Thoracic aorta (tissue), 2 donors: ENCODE measurements at regions not wholly inside any gene's neighbourhood (a gene's known extent, or its start where the extent isn't known, plus 50 kb on each side); places are given as distances from the start of the nearest gene placed in this dataset.

Experiments
- ATAC-seq: fragments of 150-250 bp; one replicate; pipeline ENCODE4 v1.8.0; 2017; ENCODE audit warnings: low read depth; ENCODE audit not compliant: insufficient number of reproducible peaks, low FRiP score
- DNase-seq: peaks from one replicate; pipeline ENCODE4 v3.0.0-alpha.2; 2020; ENCODE audit warnings: low spot score
- H3K27ac ChIP-seq, 2 donors: fragments of 200-600 bp; sonication (generic); 1 replicate in 1 of 2; 2 replicates in 1 of 2; pipeline ENCODE4 v1.5.1; 2016; ENCODE audit warnings: mild to moderate bottlenecking in 2 of 2, moderate library complexity in 2 of 2
- H3K27me3 ChIP-seq: fragments of 200-600 bp; sonication (generic); replicated peaks from 2 replicates; pipeline ENCODE4 v1.6.0; 2016; ENCODE audit warnings: mild to moderate bottlenecking; ENCODE audit not compliant: insufficient read depth
- H3K36me3 ChIP-seq: fragments of 200-600 bp; sonication (generic); one replicate; pipeline ENCODE4 v1.5.1; 2016
- H3K4me1 ChIP-seq, 2 donors: fragments of 200-600 bp; sonication (generic); 1 replicate in 1 of 2; 2 replicates in 1 of 2; pipeline versions ENCODE4 v1.5.1 to v1.6.0; 2016; ENCODE audit warnings: low read depth in 2 of 2, mild to moderate bottlenecking in 1 of 2; ENCODE audit not compliant: control insufficient read depth in 1 of 2
- H3K4me3 ChIP-seq: fragments of 200-600 bp; sonication (generic); 2 replicates; pipeline ENCODE4 v1.5.1; 2016; ENCODE audit warnings: mild to moderate bottlenecking
- H3K9me3 ChIP-seq: fragments of 200-600 bp; sonication (generic); 2 replicates; pipeline ENCODE4 v1.5.1; 2016
- TF ChIP-seq, protein P1 (sequence below): fragments of 200-600 bp; sonication (generic); IDR thresholded peaks from one replicate; pipeline ENCODE4 v1.5.1; 2019; ENCODE audit warnings: antibody characterized with exemption

DNA sequence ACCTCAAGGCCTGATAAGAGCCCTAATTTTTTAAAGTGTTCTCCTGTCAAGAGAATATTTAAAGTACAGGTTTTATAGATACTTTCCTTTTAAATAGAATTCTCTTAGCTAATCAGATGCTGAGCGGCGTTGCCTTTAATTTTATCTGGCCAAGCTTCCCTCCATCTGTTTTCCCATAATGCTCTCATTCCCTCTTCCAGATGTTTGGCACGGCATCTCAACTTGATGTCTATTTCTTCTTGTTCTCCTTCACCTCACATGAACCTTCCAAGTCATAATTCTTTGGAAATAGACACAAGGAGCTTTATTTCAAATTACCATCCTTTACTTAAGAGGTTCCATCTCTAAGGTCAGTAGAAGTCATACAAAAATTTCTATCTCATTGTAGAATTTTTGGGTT, 76.1 kb upstream of the CPO start:
- TF ChIP-seq, protein P1, sequence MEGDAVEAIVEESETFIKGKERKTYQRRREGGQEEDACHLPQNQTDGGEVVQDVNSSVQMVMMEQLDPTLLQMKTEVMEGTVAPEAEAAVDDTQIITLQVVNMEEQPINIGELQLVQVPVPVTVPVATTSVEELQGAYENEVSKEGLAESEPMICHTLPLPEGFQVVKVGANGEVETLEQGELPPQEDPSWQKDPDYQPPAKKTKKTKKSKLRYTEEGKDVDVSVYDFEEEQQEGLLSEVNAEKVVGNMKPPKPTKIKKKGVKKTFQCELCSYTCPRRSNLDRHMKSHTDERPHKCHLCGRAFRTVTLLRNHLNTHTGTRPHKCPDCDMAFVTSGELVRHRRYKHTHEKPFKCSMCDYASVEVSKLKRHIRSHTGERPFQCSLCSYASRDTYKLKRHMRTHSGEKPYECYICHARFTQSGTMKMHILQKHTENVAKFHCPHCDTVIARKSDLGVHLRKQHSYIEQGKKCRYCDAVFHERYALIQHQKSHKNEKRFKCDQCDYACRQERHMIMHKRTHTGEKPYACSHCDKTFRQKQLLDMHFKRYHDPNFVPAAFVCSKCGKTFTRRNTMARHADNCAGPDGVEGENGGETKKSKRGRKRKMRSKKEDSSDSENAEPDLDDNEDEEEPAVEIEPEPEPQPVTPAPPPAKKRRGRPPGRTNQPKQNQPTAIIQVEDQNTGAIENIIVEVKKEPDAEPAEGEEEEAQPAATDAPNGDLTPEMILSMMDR: no peak
- Histone ChIP-seq H3K9me3 (no peaks in the 10 kb centered on the region), H3K36me3 (no peaks in the 10 kb centered on the region), H3K27me3 (no peaks in the 10 kb centered on the region), H3K4me1 (no peaks in the 10 kb centered on the region), H3K4me3 (no peak overlapping the region), H3K27ac (no peak overlapping the region)
- DNase-seq (no peak), ATAC-seq (no peak)

DNA sequence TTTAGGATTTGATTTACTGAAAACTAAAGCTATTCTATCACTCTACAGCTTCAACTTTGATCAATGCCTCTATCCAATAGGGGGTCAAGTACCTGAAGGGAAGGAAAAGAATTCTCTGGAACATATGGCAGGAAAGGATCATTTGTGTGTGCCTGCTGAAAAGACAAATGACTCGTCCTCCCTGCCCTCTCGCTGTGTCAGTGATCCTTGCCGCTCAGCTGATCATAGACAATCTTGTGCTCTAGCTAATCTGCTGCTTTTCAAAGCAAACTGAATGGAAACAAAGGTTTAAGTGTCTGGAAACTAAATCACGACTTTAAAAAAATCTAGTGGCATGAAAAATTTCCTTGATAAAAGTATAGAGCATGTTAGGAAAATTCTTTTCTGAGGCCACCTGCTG, 75.6 kb upstream of the CPO start:
- Histone ChIP-seq H3K27ac (no peak overlapping the region), H3K36me3 (no peaks in the 10 kb centered on the region), H3K27me3 (no peaks in the 10 kb centered on the region), H3K4me1 (no peaks in the 10 kb centered on the region), H3K9me3 (no peaks in the 10 kb centered on the region), H3K4me3 (no peak overlapping the region)
- ATAC-seq (no peak), DNase-seq (no peak)
- TF ChIP-seq, protein P1: no peak

DNA sequence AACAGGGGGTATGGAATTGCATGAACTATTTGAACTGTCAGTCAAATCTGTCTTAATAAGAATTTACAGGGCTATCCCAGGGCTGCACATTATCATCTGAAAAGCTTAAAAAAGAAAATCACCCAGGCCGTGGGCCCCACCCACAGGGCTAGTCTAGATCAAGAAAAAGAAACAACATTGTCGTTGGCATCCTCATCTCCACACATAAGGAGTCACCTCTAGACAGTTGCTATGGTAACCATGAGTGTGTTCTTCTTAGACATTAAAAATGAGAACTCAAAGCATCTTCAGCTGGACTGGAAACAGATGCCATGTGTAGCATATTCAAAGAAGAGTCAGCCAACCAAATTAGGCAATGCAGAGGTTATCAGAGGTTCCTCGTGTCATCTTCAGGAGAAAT, 72.3 kb upstream of the CPO start:
- Histone ChIP-seq H3K4me1 (no peaks in the 10 kb centered on the region), H3K36me3 (no peaks in the 10 kb centered on the region), H3K27me3 (no peaks in the 10 kb centered on the region), H3K27ac (no peak overlapping the region), H3K9me3 (no peaks in the 10 kb centered on the region), H3K4me3 (no peak overlapping the region)
- ATAC-seq (no peak), DNase-seq (no peak)
- TF ChIP-seq, protein P1: no peak

DNA sequence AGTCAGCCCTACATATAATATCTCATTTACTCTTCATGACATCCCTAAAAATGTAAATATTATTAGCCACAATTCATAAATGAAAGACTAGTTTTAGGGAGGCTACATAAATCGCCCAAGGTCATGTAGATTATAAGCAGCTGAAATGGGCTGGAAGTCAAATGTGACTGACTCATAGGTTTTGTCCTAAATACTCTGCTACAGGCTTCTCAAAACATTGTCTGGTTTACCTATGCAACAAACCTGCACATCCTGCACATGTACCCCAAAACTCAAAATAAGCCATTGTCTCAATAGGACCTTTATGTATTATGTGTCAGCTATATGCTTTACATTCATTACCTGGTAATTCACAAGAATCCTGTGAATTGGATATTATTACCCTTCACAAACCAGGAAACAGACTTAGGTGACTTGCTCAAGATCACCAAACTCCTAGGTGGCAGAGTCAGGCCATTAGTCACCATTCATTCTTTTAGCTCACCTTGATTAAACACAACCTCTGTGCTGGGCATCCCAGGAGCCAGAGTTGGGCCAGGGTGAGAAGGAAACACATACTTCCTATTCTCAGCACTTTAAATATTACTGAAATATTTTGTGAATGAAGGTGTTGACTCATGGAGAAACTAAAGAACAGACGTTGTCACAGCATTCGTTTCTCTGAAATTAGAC, 69.4 kb upstream of the CPO start:
- TF ChIP-seq, protein P1: no peak
- no peaks in the 10 kb centered on the region for H3K4me1 ChIP-seq
- no peaks in the 10 kb centered on the region for H3K27me3 ChIP-seq
- no peak for ATAC-seq
- no peaks in the 10 kb centered on the region for H3K9me3 ChIP-seq
- H3K27ac ChIP-seq: no peak overlapping the region
- no peak overlapping the region for H3K4me3 ChIP-seq
- DNase-seq: no peak
- no peaks in the 10 kb centered on the region for H3K36me3 ChIP-seq

DNA sequence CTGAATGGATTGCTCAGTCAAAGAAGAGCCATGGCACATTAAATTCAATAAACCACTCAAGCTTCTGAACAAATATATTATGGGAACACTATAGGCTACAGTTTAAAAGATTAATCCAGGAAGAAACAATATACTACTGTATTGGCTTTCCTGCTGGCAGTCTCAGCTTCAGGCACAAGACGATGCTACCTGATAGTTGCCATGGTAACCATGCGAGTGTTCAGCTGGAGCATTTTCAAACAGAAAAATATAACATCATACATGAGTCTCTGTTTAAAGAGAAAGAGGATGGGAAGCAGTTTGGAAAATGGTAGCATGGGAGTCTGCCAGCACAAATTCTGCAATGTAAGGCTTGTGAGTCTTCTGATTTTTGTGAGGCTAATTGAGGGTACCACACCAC, 65.9 kb upstream of the CPO start:
- DNase-seq (no peak), ATAC-seq (no peak)
- H3K36me3 ChIP-seq: no peaks in the 10 kb centered on the region
- H3K4me1 ChIP-seq: no peaks in the 10 kb centered on the region
- TF ChIP-seq, protein P1: no peak
- H3K27me3 ChIP-seq: no peaks in the 10 kb centered on the region
- no peak overlapping the region for H3K27ac ChIP-seq
- no peak overlapping the region for H3K4me3 ChIP-seq
- H3K9me3 ChIP-seq: no peaks in the 10 kb centered on the region
